ENCODE measurements at regions not wholly inside any gene's neighbourhood (a gene's known extent, or its start where the extent isn't known, plus 50 kb on each side); places are given as distances from the start of the nearest gene placed in this dataset.

- CTCF ChIA-PET, result interaction anchor here (0.7 to 1.4 kb wide), 2 partner anchors 105 to 134 kb away, joined by 3 to 5 read pairs; no protein-coding TSS in a partner anchor
- TF ChIP-seq HOXA7 (CRISPR knock-in tag; IDR thresholded peaks at IDR 0.05; ENCODE audit: borderline replicate concordance) (no peak), ZNF112 (tag by site-specific recombination; IDR thresholded peaks at IDR 0.05) (no peak), ZNF2 (tag by site-specific recombination; IDR thresholded peaks at IDR 0.05) (no peak), ZNF133 (tag by site-specific recombination; IDR thresholded peaks at IDR 0.05) (no peak)
- TF ChIP-seq, protein P1, sequence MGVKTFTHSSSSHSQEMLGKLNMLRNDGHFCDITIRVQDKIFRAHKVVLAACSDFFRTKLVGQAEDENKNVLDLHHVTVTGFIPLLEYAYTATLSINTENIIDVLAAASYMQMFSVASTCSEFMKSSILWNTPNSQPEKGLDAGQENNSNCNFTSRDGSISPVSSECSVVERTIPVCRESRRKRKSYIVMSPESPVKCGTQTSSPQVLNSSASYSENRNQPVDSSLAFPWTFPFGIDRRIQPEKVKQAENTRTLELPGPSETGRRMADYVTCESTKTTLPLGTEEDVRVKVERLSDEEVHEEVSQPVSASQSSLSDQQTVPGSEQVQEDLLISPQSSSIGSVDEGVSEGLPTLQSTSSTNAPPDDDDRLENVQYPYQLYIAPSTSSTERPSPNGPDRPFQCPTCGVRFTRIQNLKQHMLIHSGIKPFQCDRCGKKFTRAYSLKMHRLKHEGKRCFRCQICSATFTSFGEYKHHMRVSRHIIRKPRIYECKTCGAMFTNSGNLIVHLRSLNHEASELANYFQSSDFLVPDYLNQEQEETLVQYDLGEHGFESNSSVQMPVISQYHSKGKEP (tag by site-specific recombination; IDR thresholded peaks at IDR 0.05), result no peak
- Histone ChIP-seq H3K27ac (ENCODE audit: extremely low read depth, low read depth, low read length) (no peak overlapping the region), H3K9me3 (ENCODE audit: control insufficient read depth, insufficient read depth, low read depth, low read length) (no peaks in the 10 kb centered on the region), H3K4me3 (ENCODE audit: low read depth, low read length) (no peak overlapping the region), H3K4me1 (ENCODE audit: control insufficient read depth, insufficient read depth, low read length) (no peaks in the 10 kb centered on the region), H3K36me3 (ENCODE audit: control insufficient read depth in 2 of 2, insufficient read depth in 1 of 2, low read length in 2 of 2) (no peaks in the 10 kb centered on the region)
- POLR2A ChIA-PET, result no interaction called here
Observed at GRCh38 chr14:23776296-23776695, 140.1 kb downstream of the DHRS2 start.

DNA sequence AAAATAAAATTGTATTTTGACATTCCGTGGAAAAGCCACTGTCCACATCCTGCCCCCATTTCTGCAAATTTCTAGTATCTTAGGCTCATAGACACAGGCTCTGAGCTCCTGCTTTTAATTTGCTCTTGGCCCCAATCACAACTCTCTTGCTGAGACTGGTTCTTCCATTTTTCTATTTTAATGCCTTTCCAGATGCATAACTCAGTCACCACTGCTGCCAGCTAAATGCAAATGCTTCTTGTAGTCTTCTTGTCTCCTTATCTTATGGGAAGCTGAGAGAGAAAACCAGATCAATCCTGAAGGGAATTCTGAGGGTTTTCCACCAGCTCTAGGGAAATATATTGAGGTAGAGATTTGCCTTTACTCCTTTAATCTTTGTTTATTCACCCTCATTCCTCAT is 149.0 kb downstream of the DHRS2 start:
- TF ChIP-seq ZNF501 (tag by site-specific recombination; IDR thresholded peaks at IDR 0.05) (no peak), ZNF280D (tag by site-specific recombination; IDR thresholded peaks at IDR 0.05) (no peak), ZNF10 (tag by site-specific recombination; IDR thresholded peaks at IDR 0.05) (no peak), ZNF544 (tag by site-specific recombination; IDR thresholded peaks at IDR 0.05) (no peak), ZFP69B (tag by site-specific recombination; IDR thresholded peaks at IDR 0.05) (no peak), ZBTB48 (tag by site-specific recombination; IDR thresholded peaks at IDR 0.05) (no peak), ZSCAN23 (tag by site-specific recombination; IDR thresholded peaks at IDR 0.05) (no peak), ZNF24 (tag by site-specific recombination; IDR thresholded peaks at IDR 0.05) (no peak), ZNF169 (tag by site-specific recombination; IDR thresholded peaks at IDR 0.05) (no peak), ZNF623 (tag by site-specific recombination; IDR thresholded peaks at IDR 0.05) (no peak), EGR2 (tag by site-specific recombination; IDR thresholded peaks at IDR 0.05; ENCODE audit: low read depth) (no peak), ZNF16 (tag by site-specific recombination; IDR thresholded peaks at IDR 0.05; ENCODE audit: low read depth) (no peak), ZNF416 (tag by site-specific recombination; IDR thresholded peaks at IDR 0.05) (no peak), ZNF433 (tag by site-specific recombination; IDR thresholded peaks at IDR 0.05; ENCODE audit: low read depth) (no peak), GLIS2 (tag by site-specific recombination; IDR thresholded peaks at IDR 0.05) (no peak), ZNF302 (tag by site-specific recombination; IDR thresholded peaks at IDR 0.05; ENCODE audit: low read depth) (no peak), SCRT1 (tag by site-specific recombination; IDR thresholded peaks at IDR 0.05; ENCODE audit: borderline replicate concordance) (no peak), ZIC2 (tag by site-specific recombination; IDR thresholded peaks at IDR 0.05) (no peak), ZBTB49 (tag by site-specific recombination; IDR thresholded peaks at IDR 0.05; ENCODE audit: low read depth) (no peak)
- TF ChIP-seq, protein P2, sequence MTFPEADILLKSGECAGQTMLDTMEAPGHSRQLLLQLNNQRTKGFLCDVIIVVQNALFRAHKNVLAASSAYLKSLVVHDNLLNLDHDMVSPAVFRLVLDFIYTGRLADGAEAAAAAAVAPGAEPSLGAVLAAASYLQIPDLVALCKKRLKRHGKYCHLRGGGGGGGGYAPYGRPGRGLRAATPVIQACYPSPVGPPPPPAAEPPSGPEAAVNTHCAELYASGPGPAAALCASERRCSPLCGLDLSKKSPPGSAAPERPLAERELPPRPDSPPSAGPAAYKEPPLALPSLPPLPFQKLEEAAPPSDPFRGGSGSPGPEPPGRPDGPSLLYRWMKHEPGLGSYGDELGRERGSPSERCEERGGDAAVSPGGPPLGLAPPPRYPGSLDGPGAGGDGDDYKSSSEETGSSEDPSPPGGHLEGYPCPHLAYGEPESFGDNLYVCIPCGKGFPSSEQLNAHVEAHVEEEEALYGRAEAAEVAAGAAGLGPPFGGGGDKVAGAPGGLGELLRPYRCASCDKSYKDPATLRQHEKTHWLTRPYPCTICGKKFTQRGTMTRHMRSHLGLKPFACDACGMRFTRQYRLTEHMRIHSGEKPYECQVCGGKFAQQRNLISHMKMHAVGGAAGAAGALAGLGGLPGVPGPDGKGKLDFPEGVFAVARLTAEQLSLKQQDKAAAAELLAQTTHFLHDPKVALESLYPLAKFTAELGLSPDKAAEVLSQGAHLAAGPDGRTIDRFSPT (tag by site-specific recombination; IDR thresholded peaks at IDR 0.05), result no peak
- H3K36me3 ChIP-seq (ENCODE audit: control insufficient read depth in 2 of 2, insufficient read depth in 1 of 2, low read length in 2 of 2), result no peaks in the 10 kb centered on the region
- H3K4me1 ChIP-seq (ENCODE audit: control insufficient read depth, insufficient read depth, low read length), result no peaks in the 10 kb centered on the region
- no peak overlapping the region for H3K4me3 ChIP-seq (ENCODE audit: low read depth, low read length)
- H3K27ac ChIP-seq (ENCODE audit: extremely low read depth, low read depth, low read length), result no peak overlapping the region
- POLR2A ChIA-PET, result no interaction called here
- CTCF ChIA-PET, result no interaction called here
- H3K9me3 ChIP-seq (ENCODE audit: control insufficient read depth, insufficient read depth, low read depth, low read length), result no peaks in the 10 kb centered on the region
